ENCODE measurements at regions not wholly inside any gene's neighbourhood (a gene's known extent, or its start where the extent isn't known, plus 50 kb on each side); places are given as distances from the start of the nearest gene placed in this dataset.

- no peak overlapping the region for H3K4me2 ChIP-seq (ENCODE audit: low read length)
- no peaks in the 10 kb centered on the region for H3F3A ChIP-seq (ENCODE audit: control insufficient read depth, insufficient read depth)
- no peaks in the 10 kb centered on the region for H3K4me1 ChIP-seq (ENCODE audit: control insufficient read depth, low read length)
- TF ChIP-seq EZH2phosphoT487 (IDR thresholded peaks at IDR 0.05; ENCODE audit: borderline replicate concordance, low read length) (no peak), CTCF (IDR thresholded peaks at IDR 0.05; ENCODE audit: low read depth, low read length, poor library complexity, severe bottlenecking) (no peak)
- H3K36me3 ChIP-seq (ENCODE audit: control insufficient read depth, low read length) = no peaks in the 10 kb centered on the region
- H3K27ac ChIP-seq (ENCODE audit: low read depth, low read length) = no peak overlapping the region
- no peaks in the 10 kb centered on the region for H3K79me2 ChIP-seq (ENCODE audit: control insufficient read depth, low read length)
- no peaks in the 10 kb centered on the region for H3K27me3 ChIP-seq (ENCODE audit: control insufficient read depth, low read length)
- H3K9me2 ChIP-seq (replicated peaks; ENCODE audit: control insufficient read depth, low read length) = no peaks in the 10 kb centered on the region
- H3K4me3 ChIP-seq (ENCODE audit: low read length) = no peak overlapping the region
- no peaks in the 10 kb centered on the region for H3K9me3 ChIP-seq (ENCODE audit: control insufficient read depth, insufficient read depth, low read length)
- H4K20me1 ChIP-seq (ENCODE audit: control insufficient read depth, insufficient read depth, low read depth, low read length) = no peaks in the 10 kb centered on the region
Observed at GRCh38 chr13:74444161-74444571, 310.0 kb upstream of the KLF12 start.

- Histone ChIP-seq H3K9me2 (replicated peaks; ENCODE audit: control insufficient read depth, low read length) (no peaks in the 10 kb centered on the region), H3K9me3 (ENCODE audit: control insufficient read depth, insufficient read depth, low read length) (no peaks in the 10 kb centered on the region), H4K20me1 (ENCODE audit: control insufficient read depth, insufficient read depth, low read depth, low read length) (no peaks in the 10 kb centered on the region), H3K36me3 (ENCODE audit: control insufficient read depth, low read length) (no peaks in the 10 kb centered on the region), H3K4me1 (ENCODE audit: control insufficient read depth, low read length) (no peaks in the 10 kb centered on the region), H3K4me3 (ENCODE audit: low read length) (no peak overlapping the region), H3K4me2 (ENCODE audit: low read length) (no peak overlapping the region), H3K27me3 (ENCODE audit: control insufficient read depth, low read length) (no peaks in the 10 kb centered on the region), H3F3A (ENCODE audit: control insufficient read depth, insufficient read depth) (no peaks in the 10 kb centered on the region), H3K27ac (ENCODE audit: low read depth, low read length) (no peak overlapping the region), H3K79me2 (ENCODE audit: control insufficient read depth, low read length) (no peaks in the 10 kb centered on the region)
- TF ChIP-seq CTCF (IDR thresholded peaks at IDR 0.05; ENCODE audit: low read depth, low read length, poor library complexity, severe bottlenecking) (no peak), EZH2phosphoT487 (IDR thresholded peaks at IDR 0.05; ENCODE audit: borderline replicate concordance, low read length) (no peak)
Observed at GRCh38 chr13:74443631-74444030, 309.4 kb upstream of the KLF12 start.

GRCh38 chr13:74442751-74443150 lies 308.5 kb upstream of the KLF12 start:
- no peaks in the 10 kb centered on the region for H3K36me3 ChIP-seq (ENCODE audit: control insufficient read depth, low read length)
- no peaks in the 10 kb centered on the region for H3K9me2 ChIP-seq (replicated peaks; ENCODE audit: control insufficient read depth, low read length)
- H3K4me2 ChIP-seq (ENCODE audit: low read length) = no peak overlapping the region
- no peaks in the 10 kb centered on the region for H3K27me3 ChIP-seq (ENCODE audit: control insufficient read depth, low read length)
- H3K27ac ChIP-seq (ENCODE audit: low read depth, low read length) = no peak overlapping the region
- no peaks in the 10 kb centered on the region for H4K20me1 ChIP-seq (ENCODE audit: control insufficient read depth, insufficient read depth, low read depth, low read length)
- TF ChIP-seq EZH2phosphoT487 (IDR thresholded peaks at IDR 0.05; ENCODE audit: borderline replicate concordance, low read length) = no peak
- TF ChIP-seq CTCF (IDR thresholded peaks at IDR 0.05; ENCODE audit: low read depth, low read length, poor library complexity, severe bottlenecking) = no peak
- no peak overlapping the region for H3K4me3 ChIP-seq (ENCODE audit: low read length)
- H3K79me2 ChIP-seq (ENCODE audit: control insufficient read depth, low read length) = no peaks in the 10 kb centered on the region
- no peaks in the 10 kb centered on the region for H3F3A ChIP-seq (ENCODE audit: control insufficient read depth, insufficient read depth)
- H3K4me1 ChIP-seq (ENCODE audit: control insufficient read depth, low read length) = no peaks in the 10 kb centered on the region
- H3K9me3 ChIP-seq (ENCODE audit: control insufficient read depth, insufficient read depth, low read length) = no peaks in the 10 kb centered on the region

- no peaks in the 10 kb centered on the region for H4K20me1 ChIP-seq (ENCODE audit: control insufficient read depth, insufficient read depth, low read depth, low read length)
- no peaks in the 10 kb centered on the region for H3K27me3 ChIP-seq (ENCODE audit: control insufficient read depth, low read length)
- no peaks in the 10 kb centered on the region for H3K9me2 ChIP-seq (replicated peaks; ENCODE audit: control insufficient read depth, low read length)
- H3K79me2 ChIP-seq (ENCODE audit: control insufficient read depth, low read length) = no peaks in the 10 kb centered on the region
- TF ChIP-seq EZH2phosphoT487 (IDR thresholded peaks at IDR 0.05; ENCODE audit: borderline replicate concordance, low read length) (no peak), CTCF (IDR thresholded peaks at IDR 0.05; ENCODE audit: low read depth, low read length, poor library complexity, severe bottlenecking) (no peak)
- no peaks in the 10 kb centered on the region for H3K4me1 ChIP-seq (ENCODE audit: control insufficient read depth, low read length)
- H3K4me3 ChIP-seq (ENCODE audit: low read length) = no peak overlapping the region
- no peaks in the 10 kb centered on the region for H3F3A ChIP-seq (ENCODE audit: control insufficient read depth, insufficient read depth)
- no peaks in the 10 kb centered on the region for H3K9me3 ChIP-seq (ENCODE audit: control insufficient read depth, insufficient read depth, low read length)
- no peak overlapping the region for H3K27ac ChIP-seq (ENCODE audit: low read depth, low read length)
- no peaks in the 10 kb centered on the region for H3K36me3 ChIP-seq (ENCODE audit: control insufficient read depth, low read length)
- no peak overlapping the region for H3K4me2 ChIP-seq (ENCODE audit: low read length)
Observed at GRCh38 chr13:74438901-74439300, 304.7 kb upstream of the KLF12 start.
